Ishikawa (cell line): ENCODE measurements at regions not wholly inside any gene's neighbourhood (a gene's known extent, or its start where the extent isn't known, plus 50 kb on each side); places are given as distances from the start of the nearest gene placed in this dataset.

ENCODE experiments used
- CEBPB ChIP-seq: IDR thresholded peaks from 2 replicates; pipeline ENCODE4 v1.6.1; 2012
- CREB1 ChIP-seq: IDR thresholded peaks from 2 replicates; pipeline ENCODE4 v1.6.1; 2012; ENCODE audit warnings: low read depth
- EGR1 ChIP-seq: IDR thresholded peaks from 2 replicates; pipeline ENCODE4 v1.6.1; 2012
- EP300 ChIP-seq: IDR thresholded peaks from 2 replicates; pipeline ENCODE4 v1.6.1; 2012; ENCODE audit warnings: borderline replicate concordance
- FOXM1 ChIP-seq: IDR thresholded peaks from 2 replicates; pipeline ENCODE4 v1.6.1; 2012; ENCODE audit warnings: low read depth, borderline replicate concordance
- RAD21 ChIP-seq: IDR thresholded peaks from 2 replicates; pipeline ENCODE4 v1.6.1; 2012; ENCODE audit warnings: low read depth
- TAF1 ChIP-seq: IDR thresholded peaks from 2 replicates; pipeline ENCODE4 v1.6.1; 2012; ENCODE audit warnings: low read depth, mild to moderate bottlenecking
- YY1 ChIP-seq: IDR thresholded peaks from 2 replicates; pipeline ENCODE4 v1.6.1; 2012; ENCODE audit warnings: low read depth
- TF ChIP-seq, protein P1 (sequence below): IDR thresholded peaks from 2 replicates; pipeline ENCODE4 v1.6.1; 2012
- TF ChIP-seq, protein P2 (sequence below): IDR thresholded peaks from 2 replicates; pipeline ENCODE4 v1.6.1; 2012; ENCODE audit warnings: low read depth, mild to moderate bottlenecking
- TF ChIP-seq, protein P3 (sequence below): IDR thresholded peaks from 2 replicates; pipeline ENCODE4 v1.6.1; 2012

DNA sequence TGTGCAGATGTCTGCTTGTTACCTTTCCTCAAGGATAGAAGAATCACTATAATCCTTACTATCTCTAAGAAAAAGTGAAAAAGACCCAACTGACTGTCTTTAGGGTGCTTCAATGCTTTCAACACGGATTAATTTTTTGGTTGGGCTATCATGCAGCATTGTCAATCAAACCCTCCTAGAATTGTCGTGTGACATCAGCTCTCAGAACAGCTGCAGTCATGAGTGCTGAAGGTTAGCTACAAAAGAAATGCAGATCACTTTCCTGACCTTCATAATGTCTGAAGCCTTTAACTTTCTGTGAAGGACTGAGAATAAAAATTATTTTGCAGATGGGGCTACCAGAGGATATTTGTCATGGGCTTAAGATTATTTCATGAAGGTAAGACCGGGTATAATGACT is 107.9 kb upstream of the EFNA5 start:
- no peak for TF ChIP-seq EP300
- no peak for TF ChIP-seq TAF1
- no peak for TF ChIP-seq CEBPB
- TF ChIP-seq RAD21, result no peak
- TF ChIP-seq, protein P1, sequence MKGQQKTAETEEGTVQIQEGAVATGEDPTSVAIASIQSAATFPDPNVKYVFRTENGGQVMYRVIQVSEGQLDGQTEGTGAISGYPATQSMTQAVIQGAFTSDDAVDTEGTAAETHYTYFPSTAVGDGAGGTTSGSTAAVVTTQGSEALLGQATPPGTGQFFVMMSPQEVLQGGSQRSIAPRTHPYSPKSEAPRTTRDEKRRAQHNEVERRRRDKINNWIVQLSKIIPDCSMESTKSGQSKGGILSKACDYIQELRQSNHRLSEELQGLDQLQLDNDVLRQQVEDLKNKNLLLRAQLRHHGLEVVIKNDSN, result no peak
- TF ChIP-seq, protein P2, sequence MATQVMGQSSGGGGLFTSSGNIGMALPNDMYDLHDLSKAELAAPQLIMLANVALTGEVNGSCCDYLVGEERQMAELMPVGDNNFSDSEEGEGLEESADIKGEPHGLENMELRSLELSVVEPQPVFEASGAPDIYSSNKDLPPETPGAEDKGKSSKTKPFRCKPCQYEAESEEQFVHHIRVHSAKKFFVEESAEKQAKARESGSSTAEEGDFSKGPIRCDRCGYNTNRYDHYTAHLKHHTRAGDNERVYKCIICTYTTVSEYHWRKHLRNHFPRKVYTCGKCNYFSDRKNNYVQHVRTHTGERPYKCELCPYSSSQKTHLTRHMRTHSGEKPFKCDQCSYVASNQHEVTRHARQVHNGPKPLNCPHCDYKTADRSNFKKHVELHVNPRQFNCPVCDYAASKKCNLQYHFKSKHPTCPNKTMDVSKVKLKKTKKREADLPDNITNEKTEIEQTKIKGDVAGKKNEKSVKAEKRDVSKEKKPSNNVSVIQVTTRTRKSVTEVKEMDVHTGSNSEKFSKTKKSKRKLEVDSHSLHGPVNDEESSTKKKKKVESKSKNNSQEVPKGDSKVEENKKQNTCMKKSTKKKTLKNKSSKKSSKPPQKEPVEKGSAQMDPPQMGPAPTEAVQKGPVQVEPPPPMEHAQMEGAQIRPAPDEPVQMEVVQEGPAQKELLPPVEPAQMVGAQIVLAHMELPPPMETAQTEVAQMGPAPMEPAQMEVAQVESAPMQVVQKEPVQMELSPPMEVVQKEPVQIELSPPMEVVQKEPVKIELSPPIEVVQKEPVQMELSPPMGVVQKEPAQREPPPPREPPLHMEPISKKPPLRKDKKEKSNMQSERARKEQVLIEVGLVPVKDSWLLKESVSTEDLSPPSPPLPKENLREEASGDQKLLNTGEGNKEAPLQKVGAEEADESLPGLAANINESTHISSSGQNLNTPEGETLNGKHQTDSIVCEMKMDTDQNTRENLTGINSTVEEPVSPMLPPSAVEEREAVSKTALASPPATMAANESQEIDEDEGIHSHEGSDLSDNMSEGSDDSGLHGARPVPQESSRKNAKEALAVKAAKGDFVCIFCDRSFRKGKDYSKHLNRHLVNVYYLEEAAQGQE, result no peak
- TF ChIP-seq YY1, result no peak
- TF ChIP-seq EGR1, result no peak
- TF ChIP-seq FOXM1, result no peak
- TF ChIP-seq, protein P3, sequence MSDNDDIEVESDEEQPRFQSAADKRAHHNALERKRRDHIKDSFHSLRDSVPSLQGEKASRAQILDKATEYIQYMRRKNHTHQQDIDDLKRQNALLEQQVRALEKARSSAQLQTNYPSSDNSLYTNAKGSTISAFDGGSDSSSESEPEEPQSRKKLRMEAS, result no peak
- TF ChIP-seq CREB1, result no peak
